HG03159 (cell line): ENCODE measurements at regions not wholly inside any gene's neighbourhood (a gene's known extent, or its start where the extent isn't known, plus 50 kb on each side); places are given as distances from the start of the nearest gene placed in this dataset.

ENCODE experiments used
- ATAC-seq: cut with Tn5 transposase; IDR thresholded peaks from one replicate; pipeline ENCODE4 v1.9.1; 2021; ENCODE audit warnings: mild to moderate bottlenecking, moderate library complexity; ENCODE audit not compliant: unreplicated experiment

GRCh38 chr13:59562924-59563323 is 600.8 kb downstream of the DIAPH3 start:
- no peak for ATAC-seq

- no peak for ATAC-seq
Observed at GRCh38 chr13:59566561-59566960, 597.2 kb downstream of the DIAPH3 start.

- ATAC-seq, result no peak
Observed at GRCh38 chr13:59568306-59568705, 595.4 kb downstream of the DIAPH3 start.

DNA sequence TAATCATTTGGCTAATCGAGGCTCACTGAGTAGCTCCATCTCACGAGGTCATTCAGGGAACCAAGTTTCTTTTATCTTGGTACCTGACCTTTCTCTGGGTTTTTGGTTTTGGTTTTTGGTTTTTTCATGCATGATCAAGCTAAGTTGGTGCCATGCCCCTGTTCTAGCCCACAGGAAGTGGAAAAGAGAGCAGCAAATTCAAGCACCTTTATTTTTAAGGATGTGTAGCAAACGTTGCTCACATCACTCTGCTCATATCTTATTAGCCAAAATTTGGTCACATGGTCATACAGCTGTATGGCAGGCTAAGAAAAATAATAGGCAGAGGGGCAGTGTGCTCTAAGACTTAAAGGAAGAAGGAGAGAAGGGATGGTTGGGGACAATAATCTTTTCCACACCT is 593.5 kb downstream of the DIAPH3 start:
- ATAC-seq, result no peak

GRCh38 chr13:59584101-59584500 is 579.6 kb downstream of the DIAPH3 start:
- no peak for ATAC-seq

GRCh38 chr13:59584761-59585670 is 578.7 kb downstream of the DIAPH3 start:
- no peak for ATAC-seq

DNA sequence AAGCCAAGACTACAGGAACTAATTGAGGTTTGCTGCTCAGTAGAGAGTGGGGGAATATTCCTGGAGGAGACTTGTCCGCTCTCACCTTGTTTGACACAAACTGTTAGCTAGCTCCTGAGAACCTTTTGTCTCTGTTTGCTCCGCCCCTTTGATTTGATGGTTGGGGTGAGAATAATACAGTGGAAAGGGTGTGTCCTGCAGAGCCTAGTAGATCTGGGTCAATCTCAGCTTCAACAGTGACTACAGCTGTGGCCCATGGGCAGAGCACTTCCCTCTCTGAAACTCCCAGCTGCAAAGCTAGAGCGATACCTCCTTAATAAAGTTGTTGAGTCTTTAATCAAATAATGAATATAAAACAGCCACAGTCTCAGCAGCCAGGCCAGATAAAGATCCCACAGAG is 576.7 kb downstream of the DIAPH3 start:
- ATAC-seq, result no peak

GRCh38 chr13:59587971-59588716 is 575.6 kb downstream of the DIAPH3 start:
- ATAC-seq, result no peak

GRCh38 chr13:59588717-59589067 is 575.0 kb downstream of the DIAPH3 start:
- no peak for ATAC-seq

DNA sequence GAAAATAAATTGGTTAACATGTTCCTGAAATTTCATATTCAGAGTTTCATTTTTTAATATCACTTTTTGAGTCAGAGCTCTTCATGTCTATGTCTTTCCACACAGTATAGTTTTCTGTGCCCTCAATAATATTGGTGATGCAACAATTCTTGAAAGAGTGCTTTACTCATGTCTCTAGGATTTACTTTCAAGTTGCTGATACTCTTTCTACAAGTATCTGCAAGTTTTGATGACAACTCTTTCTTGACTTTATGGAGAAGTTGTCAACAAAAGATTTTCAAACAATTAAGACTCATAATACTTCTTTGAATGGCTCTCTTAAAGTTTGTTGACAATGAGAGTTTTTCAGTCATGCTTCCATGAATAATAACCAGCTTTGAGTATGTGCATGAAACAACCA is 561.7 kb downstream of the DIAPH3 start:
- ATAC-seq, result no peak

GRCh38 chr13:59603646-59604045 is 560.1 kb downstream of the DIAPH3 start:
- ATAC-seq, result no peak

- no peak for ATAC-seq
Observed at GRCh38 chr13:59607172-59607571, 556.6 kb downstream of the DIAPH3 start.

DNA sequence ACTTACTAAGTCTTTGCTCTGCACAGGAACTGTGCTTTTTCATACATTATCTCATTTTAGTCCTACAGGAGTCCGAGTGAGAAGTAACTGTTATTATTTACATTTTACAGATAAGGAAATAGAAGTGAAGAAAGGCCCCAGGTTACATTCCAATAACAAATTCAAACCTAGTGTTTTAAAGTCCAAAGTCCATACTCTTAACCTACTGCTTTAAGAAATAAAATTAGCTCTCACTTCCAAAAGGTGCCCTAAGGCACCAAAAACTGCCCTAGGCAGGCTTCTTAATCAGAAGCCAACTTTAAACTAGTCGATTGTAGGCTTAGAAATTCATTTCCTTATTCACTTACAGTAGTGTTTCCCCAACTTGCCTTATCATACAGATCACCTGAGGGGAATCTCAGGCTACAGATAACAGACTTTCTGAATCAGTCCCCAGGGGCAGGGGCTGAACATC is 555.9 kb downstream of the DIAPH3 start:
- no peak for ATAC-seq

GRCh38 chr13:59609421-59609820 is 554.3 kb downstream of the DIAPH3 start:
- ATAC-seq, result no peak
